ENCODE measurements at regions not wholly inside any gene's neighbourhood (a gene's known extent, or its start where the extent isn't known, plus 50 kb on each side); places are given as distances from the start of the nearest gene placed in this dataset.

DNA sequence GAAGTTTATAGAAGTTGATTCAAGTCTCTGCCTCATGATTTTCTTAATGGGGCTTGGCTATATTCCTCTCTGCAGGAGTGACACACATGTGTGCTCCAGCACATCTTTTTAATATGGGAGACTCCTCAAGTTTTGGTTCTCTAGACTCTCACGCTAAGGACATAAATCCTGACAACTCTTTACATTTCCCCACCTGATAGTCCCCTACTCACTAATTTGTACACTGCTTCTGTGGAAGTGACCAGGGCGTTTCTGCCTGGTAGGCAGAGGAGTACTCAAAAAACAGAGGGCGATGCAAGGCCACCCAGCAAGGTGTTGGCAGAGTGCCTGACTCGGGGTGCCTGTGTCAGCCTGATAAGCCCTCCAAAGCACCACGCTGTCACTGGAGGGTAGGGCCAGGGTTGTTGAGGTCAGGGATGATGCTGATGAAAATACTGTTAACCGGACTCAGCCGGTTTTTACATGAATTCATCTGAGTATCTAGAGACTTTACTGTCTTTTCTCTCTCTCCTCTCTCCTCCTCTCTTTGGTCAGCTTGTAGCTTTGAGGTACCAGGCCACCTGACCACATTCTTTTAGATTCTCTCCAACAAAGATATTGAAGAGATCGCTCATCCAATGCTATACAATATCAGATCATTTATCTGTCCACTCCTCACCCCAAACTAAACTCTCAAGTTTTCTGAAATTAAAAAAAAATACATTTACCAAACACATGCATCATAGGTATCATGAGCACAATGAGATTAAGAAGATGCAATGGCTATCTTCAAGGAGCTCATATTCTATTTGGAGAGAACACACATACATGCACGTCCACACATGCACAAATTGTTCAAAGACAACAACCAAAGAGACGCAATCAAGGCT, 205.2 kb downstream of the PIK3R1 start (continued):
- TF ChIP-seq SMARCC2 (IDR thresholded peaks at IDR 0.05; ENCODE audit: low read depth) (peak; percentile 84; the same call in 1 of the 2 replicates), RUNX1 (IDR thresholded peaks at IDR 0.05; ENCODE audit: low read depth) (0 out of 2 replicates have a peak, but pooled peaks have one; percentile 80), TBL1XR1 (IDR thresholded peaks at IDR 0.05; ENCODE audit: low read length in 2 of 2) (peak; percentile 85 to 94), CC2D1A (IDR thresholded peaks at IDR 0.05) (peak; percentile 91; the same call in 1 of the 2 replicates), NUFIP1 (IDR thresholded peaks at IDR 0.05; ENCODE audit: partially characterized antibody) (peak; percentile 21), TSC22D4 (tag; IDR thresholded peaks at IDR 0.05) (no peak), TAF1 (IDR thresholded peaks at IDR 0.05; ENCODE audit: control insufficient read depth, extremely low read depth, insufficient read depth, low read length, severe bottlenecking) (peak; percentile 38), MXI1 (IDR thresholded peaks at IDR 0.05; ENCODE audit: low read depth, low read length) (peak; percentile 70), ZNF263 (CRISPR knock-in tag; IDR thresholded peaks at IDR 0.05; ENCODE audit: borderline replicate concordance) (no peak), ZNF146 (CRISPR knock-in tag; IDR thresholded peaks at IDR 0.05; ENCODE audit: unreplicated experiment) (no peak), PML (IDR thresholded peaks at IDR 0.05; ENCODE audit: low read length) (peak; percentile 80), BCOR (IDR thresholded peaks at IDR 0.05) (peak; percentile 72; the same call in 1 of the 2 replicates)
- TF ChIP-seq, protein P1, sequence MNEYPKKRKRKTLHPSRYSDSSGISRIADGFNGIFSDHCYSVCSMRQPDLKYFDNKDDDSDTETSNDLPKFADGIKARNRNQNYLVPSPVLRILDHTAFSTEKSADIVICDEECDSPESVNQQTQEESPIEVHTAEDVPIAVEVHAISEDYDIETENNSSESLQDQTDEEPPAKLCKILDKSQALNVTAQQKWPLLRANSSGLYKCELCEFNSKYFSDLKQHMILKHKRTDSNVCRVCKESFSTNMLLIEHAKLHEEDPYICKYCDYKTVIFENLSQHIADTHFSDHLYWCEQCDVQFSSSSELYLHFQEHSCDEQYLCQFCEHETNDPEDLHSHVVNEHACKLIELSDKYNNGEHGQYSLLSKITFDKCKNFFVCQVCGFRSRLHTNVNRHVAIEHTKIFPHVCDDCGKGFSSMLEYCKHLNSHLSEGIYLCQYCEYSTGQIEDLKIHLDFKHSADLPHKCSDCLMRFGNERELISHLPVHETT (CRISPR knock-in tag; conservative IDR thresholded peaks at IDR 0.05 in 1 of 2, IDR thresholded peaks at IDR 0.05 in 1 of 2): peak in 1 of 2 experiments; percentile 5; a peak in 1 of 4 replicates
- TF ChIP-seq, protein P2, sequence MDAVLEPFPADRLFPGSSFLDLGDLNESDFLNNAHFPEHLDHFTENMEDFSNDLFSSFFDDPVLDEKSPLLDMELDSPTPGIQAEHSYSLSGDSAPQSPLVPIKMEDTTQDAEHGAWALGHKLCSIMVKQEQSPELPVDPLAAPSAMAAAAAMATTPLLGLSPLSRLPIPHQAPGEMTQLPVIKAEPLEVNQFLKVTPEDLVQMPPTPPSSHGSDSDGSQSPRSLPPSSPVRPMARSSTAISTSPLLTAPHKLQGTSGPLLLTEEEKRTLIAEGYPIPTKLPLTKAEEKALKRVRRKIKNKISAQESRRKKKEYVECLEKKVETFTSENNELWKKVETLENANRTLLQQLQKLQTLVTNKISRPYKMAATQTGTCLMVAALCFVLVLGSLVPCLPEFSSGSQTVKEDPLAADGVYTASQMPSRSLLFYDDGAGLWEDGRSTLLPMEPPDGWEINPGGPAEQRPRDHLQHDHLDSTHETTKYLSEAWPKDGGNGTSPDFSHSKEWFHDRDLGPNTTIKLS (IDR thresholded peaks at IDR 0.05; ENCODE audit: borderline replicate concordance, low read depth): peak; percentile 72; the same call in 1 of the 2 replicates
- TF ChIP-seq, protein P3, sequence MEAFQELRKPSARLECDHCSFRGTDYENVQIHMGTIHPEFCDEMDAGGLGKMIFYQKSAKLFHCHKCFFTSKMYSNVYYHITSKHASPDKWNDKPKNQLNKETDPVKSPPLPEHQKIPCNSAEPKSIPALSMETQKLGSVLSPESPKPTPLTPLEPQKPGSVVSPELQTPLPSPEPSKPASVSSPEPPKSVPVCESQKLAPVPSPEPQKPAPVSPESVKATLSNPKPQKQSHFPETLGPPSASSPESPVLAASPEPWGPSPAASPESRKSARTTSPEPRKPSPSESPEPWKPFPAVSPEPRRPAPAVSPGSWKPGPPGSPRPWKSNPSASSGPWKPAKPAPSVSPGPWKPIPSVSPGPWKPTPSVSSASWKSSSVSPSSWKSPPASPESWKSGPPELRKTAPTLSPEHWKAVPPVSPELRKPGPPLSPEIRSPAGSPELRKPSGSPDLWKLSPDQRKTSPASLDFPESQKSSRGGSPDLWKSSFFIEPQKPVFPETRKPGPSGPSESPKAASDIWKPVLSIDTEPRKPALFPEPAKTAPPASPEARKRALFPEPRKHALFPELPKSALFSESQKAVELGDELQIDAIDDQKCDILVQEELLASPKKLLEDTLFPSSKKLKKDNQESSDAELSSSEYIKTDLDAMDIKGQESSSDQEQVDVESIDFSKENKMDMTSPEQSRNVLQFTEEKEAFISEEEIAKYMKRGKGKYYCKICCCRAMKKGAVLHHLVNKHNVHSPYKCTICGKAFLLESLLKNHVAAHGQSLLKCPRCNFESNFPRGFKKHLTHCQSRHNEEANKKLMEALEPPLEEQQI (IDR thresholded peaks at IDR 0.05): peak; percentile 80
- TF ChIP-seq, protein P4, sequence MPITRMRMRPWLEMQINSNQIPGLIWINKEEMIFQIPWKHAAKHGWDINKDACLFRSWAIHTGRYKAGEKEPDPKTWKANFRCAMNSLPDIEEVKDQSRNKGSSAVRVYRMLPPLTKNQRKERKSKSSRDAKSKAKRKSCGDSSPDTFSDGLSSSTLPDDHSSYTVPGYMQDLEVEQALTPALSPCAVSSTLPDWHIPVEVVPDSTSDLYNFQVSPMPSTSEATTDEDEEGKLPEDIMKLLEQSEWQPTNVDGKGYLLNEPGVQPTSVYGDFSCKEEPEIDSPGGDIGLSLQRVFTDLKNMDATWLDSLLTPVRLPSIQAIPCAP (CRISPR knock-in tag; IDR thresholded peaks at IDR 0.05; ENCODE audit: borderline replicate concordance): no peak
- TF ChIP-seq, protein P5, sequence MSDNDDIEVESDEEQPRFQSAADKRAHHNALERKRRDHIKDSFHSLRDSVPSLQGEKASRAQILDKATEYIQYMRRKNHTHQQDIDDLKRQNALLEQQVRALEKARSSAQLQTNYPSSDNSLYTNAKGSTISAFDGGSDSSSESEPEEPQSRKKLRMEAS (CRISPR knock-in tag; IDR thresholded peaks at IDR 0.05): peak; percentile 79
- TF ChIP-seq, protein P6, sequence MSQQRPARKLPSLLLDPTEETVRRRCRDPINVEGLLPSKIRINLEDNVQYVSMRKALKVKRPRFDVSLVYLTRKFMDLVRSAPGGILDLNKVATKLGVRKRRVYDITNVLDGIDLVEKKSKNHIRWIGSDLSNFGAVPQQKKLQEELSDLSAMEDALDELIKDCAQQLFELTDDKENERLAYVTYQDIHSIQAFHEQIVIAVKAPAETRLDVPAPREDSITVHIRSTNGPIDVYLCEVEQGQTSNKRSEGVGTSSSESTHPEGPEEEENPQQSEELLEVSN (IDR thresholded peaks at IDR 0.05; ENCODE audit: borderline replicate concordance in 1 of 2, extremely low read depth in 1 of 2, insufficient read depth in 1 of 2, insufficient read length in 1 of 2, low read depth in 1 of 2, low read length in 1 of 2, poor library complexity in 1 of 2, severe bottlenecking in 1 of 2): peak in 1 of 2 experiments; percentile 38

All from K562 (cell line).